ENCODE measurements at regions not wholly inside any gene's neighbourhood (a gene's known extent, or its start where the extent isn't known, plus 50 kb on each side); places are given as distances from the start of the nearest gene placed in this dataset.

GRCh38 chr2:118632921-118633320, 214.5 kb downstream of the EN1 start:
- H2AFZ ChIP-seq: no peak overlapping the region

GRCh38 chr2:118627156-118627555, 220.3 kb downstream of the EN1 start:
- WGBS (ENCODE audit: low lambda C conversion rate, missing lambda C conversion rate): 97% methylated on average over 3 of the region's 3 CpGs
- no peak overlapping the region for H3K4me2 ChIP-seq
- no peak overlapping the region for H3K4me3 ChIP-seq
- H2AFZ ChIP-seq: no peak overlapping the region
- TF ChIP-seq CTCF (IDR thresholded peaks at IDR 0.05; ENCODE audit: poor library complexity) (no peak), EZH2phosphoT487 (IDR thresholded peaks at IDR 0.05; ENCODE audit: low read depth, severe bottlenecking, unreplicated experiment) (no peak), EZH2 (IDR thresholded peaks at IDR 0.05; ENCODE audit: borderline replicate concordance) (no peak)
- H3K9me3 ChIP-seq (ENCODE audit: low read depth): no peaks in the 10 kb centered on the region
- H3K79me2 ChIP-seq: no peaks in the 10 kb centered on the region
- no peak overlapping the region for H3K27ac ChIP-seq
- H3K27me3 ChIP-seq: no peaks in the 10 kb centered on the region
- no peaks in the 10 kb centered on the region for H3K9me2 ChIP-seq (replicated peaks; ENCODE audit: insufficient read depth)
- DNase-seq (ENCODE audit: low spot score): no peak
- no peaks in the 10 kb centered on the region for H3K36me3 ChIP-seq (replicated peaks; ENCODE audit: insufficient read depth, low read depth)
- H3K4me1 ChIP-seq (ENCODE audit: insufficient read depth): no peaks in the 10 kb centered on the region
- H4K20me1 ChIP-seq (ENCODE audit: insufficient read depth, poor library complexity, severe bottlenecking): no peaks in the 10 kb centered on the region

More at GRCh38 chr2:118632921-118633320, 214.5 kb downstream of the EN1 start:
- Histone ChIP-seq H3K9me3 (ENCODE audit: low read depth) (no peaks in the 10 kb centered on the region), H3K79me2 (no peaks in the 10 kb centered on the region), H4K20me1 (ENCODE audit: insufficient read depth, poor library complexity, severe bottlenecking) (no peaks in the 10 kb centered on the region), H3K27ac (no peak overlapping the region), H3K4me2 (no peak overlapping the region), H3K27me3 (no peaks in the 10 kb centered on the region), H3K9me2 (replicated peaks; ENCODE audit: insufficient read depth) (no peaks in the 10 kb centered on the region), H3K4me1 (ENCODE audit: insufficient read depth) (no peaks in the 10 kb centered on the region), H3K4me3 (no peak overlapping the region), H3K36me3 (replicated peaks; ENCODE audit: insufficient read depth, low read depth) (no peaks in the 10 kb centered on the region)
- 95% methylated on average over 3 of the region's 11 CpGs for WGBS (ENCODE audit: low lambda C conversion rate, missing lambda C conversion rate)
- DNase-seq (ENCODE audit: low spot score): no peak
- TF ChIP-seq EZH2 (IDR thresholded peaks at IDR 0.05; ENCODE audit: borderline replicate concordance): no peak
- no peak for TF ChIP-seq CTCF (IDR thresholded peaks at IDR 0.05; ENCODE audit: poor library complexity)
- TF ChIP-seq EZH2phosphoT487 (IDR thresholded peaks at IDR 0.05; ENCODE audit: low read depth, severe bottlenecking, unreplicated experiment): no peak

GRCh38 chr2:118622913-118623312, 224.5 kb downstream of the EN1 start:
- Histone ChIP-seq H4K20me1 (ENCODE audit: insufficient read depth, poor library complexity, severe bottlenecking) (no peaks in the 10 kb centered on the region), H3K36me3 (replicated peaks; ENCODE audit: insufficient read depth, low read depth) (no peaks in the 10 kb centered on the region), H2AFZ (no peak overlapping the region), H3K9me3 (ENCODE audit: low read depth) (no peaks in the 10 kb centered on the region), H3K27ac (no peak overlapping the region), H3K4me1 (ENCODE audit: insufficient read depth) (no peaks in the 10 kb centered on the region), H3K9me2 (replicated peaks; ENCODE audit: insufficient read depth) (no peaks in the 10 kb centered on the region), H3K79me2 (no peaks in the 10 kb centered on the region), H3K4me2 (no peak overlapping the region), H3K27me3 (no peaks in the 10 kb centered on the region), H3K4me3 (no peak overlapping the region)
- TF ChIP-seq EZH2 (IDR thresholded peaks at IDR 0.05; ENCODE audit: borderline replicate concordance) (no peak), EZH2phosphoT487 (IDR thresholded peaks at IDR 0.05; ENCODE audit: low read depth, severe bottlenecking, unreplicated experiment) (no peak), CTCF (IDR thresholded peaks at IDR 0.05; ENCODE audit: poor library complexity) (no peak)
- WGBS (ENCODE audit: low lambda C conversion rate, missing lambda C conversion rate): 69% methylated on average over 4 of the region's 4 CpGs
- DNase-seq (ENCODE audit: low spot score): no peak

GRCh38 chr2:118622108-118622507, 225.3 kb downstream of the EN1 start:
- no peak overlapping the region for H3K4me2 ChIP-seq
- WGBS (ENCODE audit: low lambda C conversion rate, missing lambda C conversion rate): 60% methylated on average over 3 of the region's 3 CpGs
- H3K9me3 ChIP-seq (ENCODE audit: low read depth): no peaks in the 10 kb centered on the region
- DNase-seq (ENCODE audit: low spot score): no peak
- H3K27ac ChIP-seq: no peak overlapping the region
- H3K36me3 ChIP-seq (replicated peaks; ENCODE audit: insufficient read depth, low read depth): no peaks in the 10 kb centered on the region
- H3K9me2 ChIP-seq (replicated peaks; ENCODE audit: insufficient read depth): no peaks in the 10 kb centered on the region
- no peaks in the 10 kb centered on the region for H4K20me1 ChIP-seq (ENCODE audit: insufficient read depth, poor library complexity, severe bottlenecking)
- no peak overlapping the region for H3K4me3 ChIP-seq
- H3K79me2 ChIP-seq: no peaks in the 10 kb centered on the region
- H2AFZ ChIP-seq: no peak overlapping the region
- no peaks in the 10 kb centered on the region for H3K27me3 ChIP-seq
- TF ChIP-seq EZH2 (IDR thresholded peaks at IDR 0.05; ENCODE audit: borderline replicate concordance) (no peak), EZH2phosphoT487 (IDR thresholded peaks at IDR 0.05; ENCODE audit: low read depth, severe bottlenecking, unreplicated experiment) (no peak), CTCF (IDR thresholded peaks at IDR 0.05; ENCODE audit: poor library complexity) (no peak)
- no peaks in the 10 kb centered on the region for H3K4me1 ChIP-seq (ENCODE audit: insufficient read depth)

Data from hepatocyte (in vitro differentiated cells).